ENCODE measurements at regions not wholly inside any gene's neighbourhood (a gene's known extent, or its start where the extent isn't known, plus 50 kb on each side); places are given as distances from the start of the nearest gene placed in this dataset.

DNA sequence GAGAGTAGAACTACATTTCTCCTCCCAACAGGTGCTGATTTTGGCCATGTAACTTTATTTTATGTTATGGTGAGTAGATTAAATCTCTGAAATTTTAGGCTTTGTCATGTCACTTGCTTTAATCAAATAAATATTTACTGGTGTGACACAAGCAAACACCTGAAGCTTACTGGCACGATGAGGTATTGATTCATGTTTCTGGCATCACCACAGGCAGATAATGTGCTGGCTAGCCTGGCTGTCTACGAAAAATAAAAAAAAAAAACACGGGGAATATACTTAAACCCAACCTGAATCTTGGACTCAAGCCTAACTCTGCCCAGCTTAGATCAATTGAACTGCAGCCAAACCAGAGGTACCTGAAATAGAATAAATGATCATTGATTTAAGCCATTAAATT lies 65.6 kb upstream of the CADM2 start:
- Histone ChIP-seq H3K9me3 (ENCODE audit: control insufficient read depth, low read length) (peaks cover 12% of the 10 kb centered on the region), H2AFZ (ENCODE audit: low read depth, low read length) (no peak overlapping the region), H3K23ac (ENCODE audit: low read length in 2 of 2) (no peak overlapping the region), H3K9ac (ENCODE audit: low read length) (no peak overlapping the region), H4K8ac (ENCODE audit: low read length) (no peak overlapping the region), H2BK120ac (ENCODE audit: low read depth, low read length) (no peak overlapping the region), H3K14ac (ENCODE audit: low read length in 2 of 2) (no peak overlapping the region), H2BK5ac (ENCODE audit: low read depth, low read length, poor library complexity, severe bottlenecking) (no peak overlapping the region), H3K4me2 (ENCODE audit: low read length, poor library complexity, severe bottlenecking) (no peak overlapping the region), H2BK12ac (ENCODE audit: low read length in 2 of 2) (no peak overlapping the region), H3K4me3 (ENCODE audit: insufficient read depth in 1 of 2, low read depth in 1 of 2, low read length in 2 of 2) (no peak overlapping the region), H2AK5ac (ENCODE audit: low read length, severe bottlenecking) (no peak overlapping the region), H3K18ac (ENCODE audit: low read depth in 1 of 2, low read length in 2 of 2) (no peak overlapping the region), H3K4ac (ENCODE audit: low read depth in 1 of 2, low read length in 2 of 2) (no peak overlapping the region), H3K4me1 (ENCODE audit: control insufficient read depth, insufficient read depth, low read depth, low read length) (no peaks in the 10 kb centered on the region), H3K36me3 (ENCODE audit: control insufficient read depth in 1 of 2, insufficient read depth in 2 of 2, low read depth in 1 of 2, low read length in 2 of 2) (no peaks in the 10 kb centered on the region), H3K79me1 (replicated peaks; ENCODE audit: low read length, poor library complexity, severe bottlenecking) (no peaks in the 10 kb centered on the region), H3K27me3 (ENCODE audit: control insufficient read depth in 1 of 2, insufficient read depth in 1 of 2, low read length in 2 of 2) (no peaks in the 10 kb centered on the region), H2BK15ac (ENCODE audit: low read depth, poor library complexity, severe bottlenecking) (no peak overlapping the region), H3K27ac (ENCODE audit: low read length, poor library complexity, severe bottlenecking) (no peak overlapping the region), H4K91ac (ENCODE audit: low read length) (no peak overlapping the region)
- DNase-seq, result no peak
- WGBS, result 43% methylated on average over 2 of the region's 3 CpGs

DNA sequence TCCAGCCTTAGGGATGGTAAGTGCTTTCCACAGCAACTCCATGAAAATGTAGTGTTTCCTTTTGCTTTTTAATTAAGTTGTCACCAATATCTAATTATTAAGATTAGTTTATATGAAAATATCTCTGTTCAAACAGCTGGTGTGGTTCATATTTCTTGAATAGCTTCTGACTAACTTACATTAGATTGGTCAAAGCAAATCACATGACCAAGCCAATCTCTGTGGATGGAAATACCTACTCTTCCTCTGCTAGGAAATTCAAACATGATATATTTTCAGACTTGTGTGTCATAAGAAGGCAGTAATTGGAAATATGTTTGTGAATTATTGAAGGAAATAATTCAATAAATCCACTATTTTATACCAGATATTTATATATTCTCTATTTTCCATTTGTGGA lies 54.6 kb upstream of the CADM2 start:
- Histone ChIP-seq H3K27ac (ENCODE audit: low read length, poor library complexity, severe bottlenecking) (no peak overlapping the region), H3K9me3 (ENCODE audit: control insufficient read depth, low read length) (no peaks in the 10 kb centered on the region), H4K91ac (ENCODE audit: low read length) (no peak overlapping the region), H2AFZ (ENCODE audit: low read depth, low read length) (no peak overlapping the region), H3K4ac (ENCODE audit: low read depth in 1 of 2, low read length in 2 of 2) (no peak overlapping the region), H2AK5ac (ENCODE audit: low read length, severe bottlenecking) (no peak overlapping the region), H3K18ac (ENCODE audit: low read depth in 1 of 2, low read length in 2 of 2) (no peak overlapping the region), H3K4me1 (ENCODE audit: control insufficient read depth, insufficient read depth, low read depth, low read length) (no peaks in the 10 kb centered on the region), H2BK12ac (ENCODE audit: low read length in 2 of 2) (no peak overlapping the region), H3K4me2 (ENCODE audit: low read length, poor library complexity, severe bottlenecking) (no peak overlapping the region), H3K36me3 (ENCODE audit: control insufficient read depth in 1 of 2, insufficient read depth in 2 of 2, low read depth in 1 of 2, low read length in 2 of 2) (no peaks in the 10 kb centered on the region), H2BK5ac (ENCODE audit: low read depth, low read length, poor library complexity, severe bottlenecking) (no peak overlapping the region), H3K9ac (ENCODE audit: low read length) (no peak overlapping the region), H3K14ac (ENCODE audit: low read length in 2 of 2) (no peak overlapping the region), H3K23ac (ENCODE audit: low read length in 2 of 2) (no peak overlapping the region), H3K27me3 (ENCODE audit: control insufficient read depth in 1 of 2, insufficient read depth in 1 of 2, low read length in 2 of 2) (no peaks in the 10 kb centered on the region), H2BK120ac (ENCODE audit: low read depth, low read length) (no peak overlapping the region), H3K79me1 (replicated peaks; ENCODE audit: low read length, poor library complexity, severe bottlenecking) (no peaks in the 10 kb centered on the region), H3K4me3 (ENCODE audit: insufficient read depth in 1 of 2, low read depth in 1 of 2, low read length in 2 of 2) (no peak overlapping the region), H4K8ac (ENCODE audit: low read length) (no peak overlapping the region), H2BK15ac (ENCODE audit: low read depth, poor library complexity, severe bottlenecking) (no peak overlapping the region)
- no peak for DNase-seq

DNA sequence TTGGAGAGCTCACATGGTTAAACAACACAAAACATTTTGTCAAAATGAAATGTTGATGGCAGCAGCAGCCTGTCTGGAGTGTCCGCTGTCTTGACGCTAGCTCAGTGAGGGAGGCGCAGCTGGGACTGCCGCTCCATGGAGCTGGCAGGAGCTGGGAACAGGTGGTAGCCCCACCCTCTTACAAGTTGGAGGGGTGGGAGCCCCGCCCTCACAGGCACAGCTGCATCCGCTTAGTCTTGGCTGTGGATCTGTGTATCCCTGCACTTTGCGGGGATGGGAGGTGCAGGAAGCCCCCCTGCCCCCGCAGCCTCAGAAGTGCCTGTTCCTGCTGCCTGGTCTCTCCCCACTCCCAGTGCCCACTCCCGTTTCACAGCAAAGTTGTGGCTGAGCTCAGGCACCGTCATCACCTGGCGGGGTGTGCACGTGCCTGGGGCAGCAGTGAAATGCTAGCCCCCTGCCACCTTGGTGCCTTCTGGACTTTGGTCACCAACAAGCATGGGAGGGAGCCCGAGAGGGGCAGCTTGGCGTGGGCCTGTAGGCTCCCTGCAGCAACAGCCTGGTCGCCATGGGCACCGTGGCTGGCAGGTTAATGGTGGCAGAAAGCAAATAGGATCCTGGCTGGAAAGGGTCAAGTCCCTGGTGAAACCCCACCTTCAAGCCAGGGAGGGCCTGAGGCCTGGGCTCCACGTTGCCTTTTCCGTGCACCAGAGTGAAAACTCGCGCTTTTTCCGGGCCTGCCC lies 53.8 kb upstream of the CADM2 start:
- Histone ChIP-seq H2BK15ac (ENCODE audit: low read depth, poor library complexity, severe bottlenecking) (no peak overlapping the region), H3K36me3 (ENCODE audit: control insufficient read depth in 1 of 2, insufficient read depth in 2 of 2, low read depth in 1 of 2, low read length in 2 of 2) (no peaks in the 10 kb centered on the region), H2BK12ac (ENCODE audit: low read length in 2 of 2) (no peak overlapping the region), H3K27me3 (ENCODE audit: control insufficient read depth in 1 of 2, insufficient read depth in 1 of 2, low read length in 2 of 2) (no peaks in the 10 kb centered on the region), H2AK5ac (ENCODE audit: low read length, severe bottlenecking) (no peak overlapping the region), H3K9me3 (ENCODE audit: control insufficient read depth, low read length) (no peaks in the 10 kb centered on the region), H3K23ac (ENCODE audit: low read length in 2 of 2) (no peak overlapping the region), H2AFZ (ENCODE audit: low read depth, low read length) (no peak overlapping the region), H3K4me1 (ENCODE audit: control insufficient read depth, insufficient read depth, low read depth, low read length) (no peaks in the 10 kb centered on the region), H4K8ac (ENCODE audit: low read length) (no peak overlapping the region), H3K27ac (ENCODE audit: low read length, poor library complexity, severe bottlenecking) (no peak overlapping the region), H3K4ac (ENCODE audit: low read depth in 1 of 2, low read length in 2 of 2) (no peak overlapping the region), H3K18ac (ENCODE audit: low read depth in 1 of 2, low read length in 2 of 2) (no peak overlapping the region), H4K91ac (ENCODE audit: low read length) (no peak overlapping the region), H3K9ac (ENCODE audit: low read length) (no peak overlapping the region), H2BK5ac (ENCODE audit: low read depth, low read length, poor library complexity, severe bottlenecking) (no peak overlapping the region), H3K4me2 (ENCODE audit: low read length, poor library complexity, severe bottlenecking) (no peak overlapping the region), H3K4me3 (ENCODE audit: insufficient read depth in 1 of 2, low read depth in 1 of 2, low read length in 2 of 2) (no peak overlapping the region), H2BK120ac (ENCODE audit: low read depth, low read length) (no peak overlapping the region), H3K14ac (ENCODE audit: low read length in 2 of 2) (no peak overlapping the region), H3K79me1 (replicated peaks; ENCODE audit: low read length, poor library complexity, severe bottlenecking) (no peaks in the 10 kb centered on the region)
- no peak for DNase-seq
- WGBS, result 68% methylated on average over 21 of the region's 21 CpGs

DNA sequence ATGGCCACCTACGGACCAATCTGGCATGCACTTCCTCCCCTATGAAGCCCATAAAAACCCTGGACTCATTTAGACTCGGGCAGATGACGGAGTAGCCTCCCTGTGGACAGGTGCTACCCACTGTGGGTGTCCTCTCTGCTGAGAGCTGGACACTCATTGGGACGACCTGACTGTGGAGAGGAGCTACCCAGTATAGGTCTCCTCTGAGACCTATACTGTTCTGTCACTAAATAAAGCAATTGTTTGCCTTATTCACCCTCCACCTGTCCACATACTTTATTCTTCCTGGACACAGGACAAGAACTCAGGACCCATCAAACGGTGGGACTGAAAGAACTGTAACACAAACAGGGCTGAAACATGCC lies 53.3 kb upstream of the CADM2 start:
- H2BK120ac ChIP-seq (ENCODE audit: low read depth, low read length), result no peak overlapping the region
- H4K91ac ChIP-seq (ENCODE audit: low read length), result no peak overlapping the region
- no peak overlapping the region for H3K27ac ChIP-seq (ENCODE audit: low read length, poor library complexity, severe bottlenecking)
- H3K14ac ChIP-seq (ENCODE audit: low read length in 2 of 2), result no peak overlapping the region
- no peak overlapping the region for H2BK12ac ChIP-seq (ENCODE audit: low read length in 2 of 2)
- no peak overlapping the region for H2AFZ ChIP-seq (ENCODE audit: low read depth, low read length)
- no peak overlapping the region for H2BK5ac ChIP-seq (ENCODE audit: low read depth, low read length, poor library complexity, severe bottlenecking)
- no peak overlapping the region for H3K4ac ChIP-seq (ENCODE audit: low read depth in 1 of 2, low read length in 2 of 2)
- no peak for DNase-seq
- H3K4me3 ChIP-seq (ENCODE audit: insufficient read depth in 1 of 2, low read depth in 1 of 2, low read length in 2 of 2), result no peak overlapping the region
- no peak overlapping the region for H3K18ac ChIP-seq (ENCODE audit: low read depth in 1 of 2, low read length in 2 of 2)
- no peaks in the 10 kb centered on the region for H3K79me1 ChIP-seq (replicated peaks; ENCODE audit: low read length, poor library complexity, severe bottlenecking)
- H2BK15ac ChIP-seq (ENCODE audit: low read depth, poor library complexity, severe bottlenecking), result no peak overlapping the region
- H3K4me2 ChIP-seq (ENCODE audit: low read length, poor library complexity, severe bottlenecking), result no peak overlapping the region
- H3K27me3 ChIP-seq (ENCODE audit: control insufficient read depth in 1 of 2, insufficient read depth in 1 of 2, low read length in 2 of 2), result no peaks in the 10 kb centered on the region
- WGBS, result 65% methylated on average over 5 of the region's 5 CpGs
- no peaks in the 10 kb centered on the region for H3K36me3 ChIP-seq (ENCODE audit: control insufficient read depth in 1 of 2, insufficient read depth in 2 of 2, low read depth in 1 of 2, low read length in 2 of 2)
- no peaks in the 10 kb centered on the region for H3K4me1 ChIP-seq (ENCODE audit: control insufficient read depth, insufficient read depth, low read depth, low read length)
- H2AK5ac ChIP-seq (ENCODE audit: low read length, severe bottlenecking), result no peak overlapping the region
- H3K23ac ChIP-seq (ENCODE audit: low read length in 2 of 2), result no peak overlapping the region
- no peak overlapping the region for H4K8ac ChIP-seq (ENCODE audit: low read length)
- H3K9ac ChIP-seq (ENCODE audit: low read length), result no peak overlapping the region
- H3K9me3 ChIP-seq (ENCODE audit: control insufficient read depth, low read length), result no peaks in the 10 kb centered on the region
